ENCODE measurements at regions not wholly inside any gene's neighbourhood (a gene's known extent, or its start where the extent isn't known, plus 50 kb on each side); places are given as distances from the start of the nearest gene placed in this dataset.

GRCh38 chr18:54100920-54101470, 123.5 kb downstream of the MBD2 start:
- Histone ChIP-seq H3K27me3 (no peaks in the 10 kb centered on the region), H3K27ac (no peak overlapping the region), H3K36me3 (no peaks in the 10 kb centered on the region), H3K4me1 (no peaks in the 10 kb centered on the region), H3K9ac (ENCODE audit: low read depth in 2 of 2, low read length in 2 of 2) (no peak overlapping the region), H3K4me3 (no peak overlapping the region), H3K9me3 (no peaks in the 10 kb centered on the region)
- no peak for TF ChIP-seq CTCF (IDR thresholded peaks at IDR 0.05)
- no peak for DNase-seq
- intact Hi-C loops (cut with DNase I): no loop called here

GRCh38 chr18:54100466-54100865, 124.0 kb downstream of the MBD2 start:
- H3K27ac ChIP-seq: no peak overlapping the region
- no peaks in the 10 kb centered on the region for H3K4me1 ChIP-seq
- no peak overlapping the region for H3K9ac ChIP-seq (ENCODE audit: low read depth in 2 of 2, low read length in 2 of 2)
- no peak for TF ChIP-seq CTCF (IDR thresholded peaks at IDR 0.05)
- H3K9me3 ChIP-seq: no peaks in the 10 kb centered on the region
- H3K4me3 ChIP-seq: no peak overlapping the region
- no peak for DNase-seq
- no peaks in the 10 kb centered on the region for H3K36me3 ChIP-seq
- intact Hi-C loops (cut with DNase I): no loop called here
- no peaks in the 10 kb centered on the region for H3K27me3 ChIP-seq

GRCh38 chr18:54094474-54094873, 130.0 kb downstream of the MBD2 start:
- intact Hi-C loops (cut with DNase I): no loop called here
- Histone ChIP-seq H3K4me1 (no peaks in the 10 kb centered on the region), H3K4me3 (no peak overlapping the region), H3K27me3 (no peaks in the 10 kb centered on the region), H3K9me3 (no peaks in the 10 kb centered on the region), H3K9ac (ENCODE audit: low read depth in 2 of 2, low read length in 2 of 2) (no peak overlapping the region), H3K27ac (no peak overlapping the region), H3K36me3 (no peaks in the 10 kb centered on the region)
- no peak for TF ChIP-seq CTCF (IDR thresholded peaks at IDR 0.05)
- DNase-seq: no peak

GRCh38 chr18:54090856-54091255, 133.6 kb downstream of the MBD2 start:
- intact Hi-C loops (cut with DNase I): no loop called here
- no peak for DNase-seq

GRCh38 chr18:54089749-54090459, 134.6 kb downstream of the MBD2 start:
- no peak for DNase-seq
- Histone ChIP-seq H3K9me3 (no peaks in the 10 kb centered on the region), H3K4me1 (no peaks in the 10 kb centered on the region), H3K27ac (no peak overlapping the region), H3K36me3 (no peaks in the 10 kb centered on the region), H3K4me3 (no peak overlapping the region), H3K27me3 (no peaks in the 10 kb centered on the region), H3K9ac (ENCODE audit: low read depth in 2 of 2, low read length in 2 of 2) (no peak overlapping the region)
- no peak for TF ChIP-seq CTCF (IDR thresholded peaks at IDR 0.05)
- intact Hi-C loops (cut with DNase I): no loop called here

More at GRCh38 chr18:54090856-54091255, 133.6 kb downstream of the MBD2 start:
- Histone ChIP-seq H3K36me3 (no peaks in the 10 kb centered on the region), H3K4me3 (no peak overlapping the region), H3K27me3 (no peaks in the 10 kb centered on the region), H3K9ac (ENCODE audit: low read depth in 2 of 2, low read length in 2 of 2) (no peak overlapping the region), H3K9me3 (no peaks in the 10 kb centered on the region), H3K27ac (no peak overlapping the region), H3K4me1 (no peaks in the 10 kb centered on the region)
- TF ChIP-seq CTCF (IDR thresholded peaks at IDR 0.05): no peak

All from colonic mucosa (tissue), 4 donors.